CD8-positive, alpha-beta memory T cell (primary cell): ENCODE measurements at regions not wholly inside any gene's neighbourhood (a gene's known extent, or its start where the extent isn't known, plus 50 kb on each side); places are given as distances from the start of the nearest gene placed in this dataset.

Experiments used
- CTCF ChIA-PET: fragments of 350-600 bp; sonication (Branson Sonifier 250); formaldehyde crosslinking; loops from one replicate; lab custom pipeline; 2021; ENCODE audit warnings: antibody characterized with exemption; lab: Charles Lee
- POLR2A ChIA-PET: fragments of 350-600 bp; sonication (Branson Sonifier 250); formaldehyde crosslinking; loops from one replicate; lab custom pipeline; 2021; ENCODE audit warnings: antibody characterized with exemption; lab: Charles Lee
- DNase-seq, 5 donors: peaks; one replicate each; pipeline versions ENCODE4 v3.0.0 to v3.0.0-alpha.2; 2020 to 2022; ENCODE audit warnings: mixed read lengths in 1 of 5
- H3K27ac ChIP-seq: one replicate; pipeline ENCODE4 v1.7.0; 2013; ENCODE audit warnings: low read depth, mild to moderate bottlenecking, low read length, moderate library complexity
- H3K27me3 ChIP-seq: 2 replicates; pipeline ENCODE4 v1.7.0; 2013; ENCODE audit warnings: low read length, mild to moderate bottlenecking; ENCODE audit not compliant: insufficient read depth, poor library complexity, severe bottlenecking
- H3K36me3 ChIP-seq: 2 replicates; pipeline ENCODE4 v1.7.0; 2013; ENCODE audit warnings: mild to moderate bottlenecking, low read length, moderate library complexity; ENCODE audit not compliant: insufficient read depth
- H3K4me1 ChIP-seq: 2 replicates; pipeline ENCODE4 v1.7.0; 2013; ENCODE audit warnings: mild to moderate bottlenecking, low read length, moderate library complexity; ENCODE audit not compliant: insufficient read depth
- H3K4me3 ChIP-seq: 2 replicates; pipeline ENCODE4 v1.7.0; 2013; ENCODE audit warnings: mild to moderate bottlenecking, low read length
- H3K9me3 ChIP-seq: 2 replicates; pipeline ENCODE4 v1.7.0; 2013; ENCODE audit warnings: mild to moderate bottlenecking, low read length
- H3K27ac Mint-ChIP-seq, 8 donors: one replicate each; pipeline ENCODE4 v1.8.0; 2020 to 2021; ENCODE audit warnings: mixed read lengths in 8 of 8, mild to moderate bottlenecking in 6 of 8, inconsistent platforms in 3 of 8, moderate library complexity in 3 of 8
- H3K27me3 Mint-ChIP-seq, 2 donors: one replicate each; pipeline ENCODE4 v1.8.0; 2020 to 2021; ENCODE audit warnings: mixed read lengths in 2 of 2, mild to moderate bottlenecking in 1 of 2, moderate library complexity in 1 of 2
- H3K36me3 Mint-ChIP-seq, 3 donors: one replicate each; pipeline ENCODE4 v1.8.0; 2020 to 2021; ENCODE audit warnings: mixed read lengths in 3 of 3, inconsistent platforms in 1 of 3, mild to moderate bottlenecking in 1 of 3
- H3K4me1 Mint-ChIP-seq, 3 donors: one replicate each; pipeline ENCODE4 v1.8.0; 2020 to 2021; ENCODE audit warnings: mixed read lengths in 3 of 3, inconsistent platforms in 1 of 3, mild to moderate bottlenecking in 1 of 3
- H3K4me3 Mint-ChIP-seq, 7 donors: one replicate each; pipeline ENCODE4 v1.8.0; 2020 to 2021; ENCODE audit warnings: mixed read lengths in 7 of 7, mild to moderate bottlenecking in 6 of 7, moderate library complexity in 4 of 7, inconsistent platforms in 2 of 7
- H3K9me3 Mint-ChIP-seq, 5 donors: one replicate each; pipeline ENCODE4 v1.8.0; 2020 to 2022; ENCODE audit warnings: mixed read lengths in 5 of 5, mild to moderate bottlenecking in 3 of 5, moderate library complexity in 2 of 5, inconsistent platforms in 1 of 5

GRCh38 chr4:11037637-11038036 is 353.1 kb upstream of the CLNK start:
- no peak overlapping the region for H3K4me3 ChIP-seq
- no peaks in the 10 kb centered on the region for H3K36me3 Mint-ChIP-seq
- no peak for DNase-seq
- no peaks in the 10 kb centered on the region for H3K27me3 ChIP-seq
- no peak overlapping the region for H3K27ac ChIP-seq
- POLR2A ChIA-PET: no interaction called here
- no peaks in the 10 kb centered on the region for H3K4me1 ChIP-seq
- CTCF ChIA-PET: no interaction called here
- no peak overlapping the region for H3K27ac Mint-ChIP-seq
- no peaks in the 10 kb centered on the region for H3K27me3 Mint-ChIP-seq
- no peaks in the 10 kb centered on the region for H3K36me3 ChIP-seq
- no peaks in the 10 kb centered on the region for H3K9me3 Mint-ChIP-seq
- no peak overlapping the region for H3K4me3 Mint-ChIP-seq
- H3K4me1 Mint-ChIP-seq: peaks cover 0 to 5% (median 0%) of the 10 kb centered on the region in 3 donors
- H3K9me3 ChIP-seq: no peaks in the 10 kb centered on the region

GRCh38 chr4:11028334-11028733 is 343.8 kb upstream of the CLNK start:
- Mint-ChIP-seq H3K36me3 (peaks cover 0 to 2% (median 0%) of the 10 kb centered on the region in 3 donors), H3K9me3 (peaks cover 0 to 4% (median 0%) of the 10 kb centered on the region in 5 donors), H3K27me3 (peaks cover 0 to 4% of the 10 kb centered on the region in 2 donors), H3K4me3 (no peak overlapping the region), H3K4me1 (no peaks in the 10 kb centered on the region), H3K27ac (no peak overlapping the region)
- H3K9me3 ChIP-seq: no peaks in the 10 kb centered on the region
- no peak overlapping the region for H3K27ac ChIP-seq
- ChIA-PET POLR2A (no interaction called here), CTCF (no interaction called here)
- DNase-seq: no peak
- no peaks in the 10 kb centered on the region for H3K36me3 ChIP-seq
- no peaks in the 10 kb centered on the region for H3K4me1 ChIP-seq
- no peak overlapping the region for H3K4me3 ChIP-seq
- H3K27me3 ChIP-seq: no peaks in the 10 kb centered on the region

- no peaks in the 10 kb centered on the region for H3K36me3 Mint-ChIP-seq
- H3K4me3 ChIP-seq: no peak overlapping the region
- POLR2A ChIA-PET: no interaction called here
- H3K9me3 Mint-ChIP-seq: peaks cover 0 to 4% (median 0%) of the 10 kb centered on the region in 5 donors
- no peak for DNase-seq
- H3K27me3 Mint-ChIP-seq: no peaks in the 10 kb centered on the region
- no peak overlapping the region for H3K4me3 Mint-ChIP-seq
- no peaks in the 10 kb centered on the region for H3K4me1 ChIP-seq
- no peak overlapping the region for H3K27ac ChIP-seq
- no peak overlapping the region for H3K27ac Mint-ChIP-seq
- no peaks in the 10 kb centered on the region for H3K36me3 ChIP-seq
- H3K27me3 ChIP-seq: no peaks in the 10 kb centered on the region
- CTCF ChIA-PET: no interaction called here
- H3K9me3 ChIP-seq: no peaks in the 10 kb centered on the region
- no peaks in the 10 kb centered on the region for H3K4me1 Mint-ChIP-seq
Measured at GRCh38 chr4:11021333-11021732, 336.8 kb upstream of the CLNK start.

- H3K4me3 Mint-ChIP-seq: no peak overlapping the region
- Histone ChIP-seq H3K4me1 (no peaks in the 10 kb centered on the region), H3K9me3 (no peaks in the 10 kb centered on the region), H3K4me3 (no peak overlapping the region), H3K27ac (no peak overlapping the region), H3K27me3 (no peaks in the 10 kb centered on the region), H3K36me3 (no peaks in the 10 kb centered on the region)
- H3K4me1 Mint-ChIP-seq: no peaks in the 10 kb centered on the region
- H3K36me3 Mint-ChIP-seq: no peaks in the 10 kb centered on the region
- DNase-seq: no peak
- peaks cover 0 to 4% (median 0%) of the 10 kb centered on the region in 5 donors for H3K9me3 Mint-ChIP-seq
- peaks cover 0 to 1% of the 10 kb centered on the region in 2 donors for H3K27me3 Mint-ChIP-seq
- POLR2A ChIA-PET: no interaction called here
- CTCF ChIA-PET: no interaction called here
- H3K27ac Mint-ChIP-seq: no peak overlapping the region
Measured at GRCh38 chr4:11019451-11020240, 335.1 kb upstream of the CLNK start.

GRCh38 chr4:11014199-11014598 is 329.6 kb upstream of the CLNK start:
- H3K4me1 ChIP-seq: no peaks in the 10 kb centered on the region
- ChIA-PET CTCF (no interaction called here), POLR2A (no interaction called here)
- no peaks in the 10 kb centered on the region for H3K4me1 Mint-ChIP-seq
- H3K27me3 ChIP-seq: no peaks in the 10 kb centered on the region
- no peak for DNase-seq
- peaks cover 0 to 4% (median 0%) of the 10 kb centered on the region in 5 donors for H3K9me3 Mint-ChIP-seq
- no peaks in the 10 kb centered on the region for H3K9me3 ChIP-seq
- peaks cover 0 to 3% of the 10 kb centered on the region in 2 donors for H3K27me3 Mint-ChIP-seq
- H3K36me3 ChIP-seq: no peaks in the 10 kb centered on the region
- H3K4me3 ChIP-seq: no peak overlapping the region
- no peak overlapping the region for H3K4me3 Mint-ChIP-seq
- H3K36me3 Mint-ChIP-seq: no peaks in the 10 kb centered on the region
- H3K27ac Mint-ChIP-seq: no peak overlapping the region
- H3K27ac ChIP-seq: no peak overlapping the region

GRCh38 chr4:11013094-11013664 is 328.6 kb upstream of the CLNK start:
- no peaks in the 10 kb centered on the region for H3K36me3 ChIP-seq
- no peaks in the 10 kb centered on the region for H3K27me3 ChIP-seq
- H3K27ac Mint-ChIP-seq: no peak overlapping the region
- H3K4me1 Mint-ChIP-seq: no peaks in the 10 kb centered on the region
- DNase-seq: no peak
- no peaks in the 10 kb centered on the region for H3K4me1 ChIP-seq
- H3K9me3 Mint-ChIP-seq: peaks cover 0 to 5% (median 1%) of the 10 kb centered on the region in 5 donors
- H3K36me3 Mint-ChIP-seq: no peaks in the 10 kb centered on the region
- CTCF ChIA-PET: no interaction called here
- peaks cover 0 to 3% of the 10 kb centered on the region in 2 donors for H3K27me3 Mint-ChIP-seq
- no peaks in the 10 kb centered on the region for H3K9me3 ChIP-seq
- POLR2A ChIA-PET: no interaction called here
- no peak overlapping the region for H3K27ac ChIP-seq
- no peak overlapping the region for H3K4me3 ChIP-seq
- no peak overlapping the region for H3K4me3 Mint-ChIP-seq

- no peaks in the 10 kb centered on the region for H3K4me1 Mint-ChIP-seq
- no peak overlapping the region for H3K4me3 Mint-ChIP-seq
- no peaks in the 10 kb centered on the region for H3K4me1 ChIP-seq
- DNase-seq: no peak
- H3K27me3 Mint-ChIP-seq: peaks cover 0 to 3% of the 10 kb centered on the region in 2 donors
- H3K27ac Mint-ChIP-seq: no peak overlapping the region
- H3K9me3 Mint-ChIP-seq: peaks cover 0 to 9% (median 4%) of the 10 kb centered on the region in 5 donors
- CTCF ChIA-PET: no interaction called here
- H3K36me3 Mint-ChIP-seq: no peaks in the 10 kb centered on the region
- no peaks in the 10 kb centered on the region for H3K9me3 ChIP-seq
- no peak overlapping the region for H3K27ac ChIP-seq
- no peaks in the 10 kb centered on the region for H3K27me3 ChIP-seq
- POLR2A ChIA-PET: no interaction called here
- H3K4me3 ChIP-seq: no peak overlapping the region
- H3K36me3 ChIP-seq: no peaks in the 10 kb centered on the region
Measured at GRCh38 chr4:11011249-11011648, 326.7 kb upstream of the CLNK start.

- CTCF ChIA-PET: no interaction called here
- H3K4me1 Mint-ChIP-seq: peaks cover 0 to under 1% (median 0%) of the 10 kb centered on the region in 3 donors
- H3K9me3 Mint-ChIP-seq: peaks cover 0 to 9% (median 4%) of the 10 kb centered on the region in 5 donors
- Histone ChIP-seq H3K27me3 (no peaks in the 10 kb centered on the region), H3K27ac (no peak overlapping the region), H3K9me3 (no peaks in the 10 kb centered on the region), H3K4me3 (no peak overlapping the region), H3K4me1 (no peaks in the 10 kb centered on the region), H3K36me3 (no peaks in the 10 kb centered on the region)
- POLR2A ChIA-PET: no interaction called here
- H3K27me3 Mint-ChIP-seq: peaks cover 0 to 3% of the 10 kb centered on the region in 2 donors
- DNase-seq: no peak
- no peak overlapping the region for H3K4me3 Mint-ChIP-seq
- H3K36me3 Mint-ChIP-seq: no peaks in the 10 kb centered on the region
- no peak overlapping the region for H3K27ac Mint-ChIP-seq
Measured at GRCh38 chr4:11010624-11011023, 326.1 kb upstream of the CLNK start.
